Dedifferentiated amniotic fluid mesenchymal stem cell (primary cell): ENCODE measurements at regions not wholly inside any gene's neighbourhood (a gene's known extent, or its start where the extent isn't known, plus 50 kb on each side); places are given as distances from the start of the nearest gene placed in this dataset.
A peak's percentile ranks its signal among the peaks of the same experiment; 100 is the strongest.
"Not testable (repeated sequence)": the region's sequence is repeated elsewhere in the genome, so short reads cannot be mapped to it uniquely, and the experiment has no call there.

Source experiments
- DNase-seq: peaks from one replicate; pipeline ENCODE4 v3.0.0-alpha.2; 2016; ENCODE audit errors: extremely low spot score

GRCh38 chr2:234695981-234696380 is 199.1 kb upstream of the ARL4C start:
- DNase-seq: no peak

- no peak for DNase-seq
Observed at GRCh38 chr2:234694244-234695013, 197.5 kb upstream of the ARL4C start.

GRCh38 chr2:234693681-234694190 is 196.9 kb upstream of the ARL4C start:
- not testable (repeated sequence) for DNase-seq

- DNase-seq: not testable (repeated sequence)
Observed at GRCh38 chr2:234693191-234693590, 196.3 kb upstream of the ARL4C start.

DNA sequence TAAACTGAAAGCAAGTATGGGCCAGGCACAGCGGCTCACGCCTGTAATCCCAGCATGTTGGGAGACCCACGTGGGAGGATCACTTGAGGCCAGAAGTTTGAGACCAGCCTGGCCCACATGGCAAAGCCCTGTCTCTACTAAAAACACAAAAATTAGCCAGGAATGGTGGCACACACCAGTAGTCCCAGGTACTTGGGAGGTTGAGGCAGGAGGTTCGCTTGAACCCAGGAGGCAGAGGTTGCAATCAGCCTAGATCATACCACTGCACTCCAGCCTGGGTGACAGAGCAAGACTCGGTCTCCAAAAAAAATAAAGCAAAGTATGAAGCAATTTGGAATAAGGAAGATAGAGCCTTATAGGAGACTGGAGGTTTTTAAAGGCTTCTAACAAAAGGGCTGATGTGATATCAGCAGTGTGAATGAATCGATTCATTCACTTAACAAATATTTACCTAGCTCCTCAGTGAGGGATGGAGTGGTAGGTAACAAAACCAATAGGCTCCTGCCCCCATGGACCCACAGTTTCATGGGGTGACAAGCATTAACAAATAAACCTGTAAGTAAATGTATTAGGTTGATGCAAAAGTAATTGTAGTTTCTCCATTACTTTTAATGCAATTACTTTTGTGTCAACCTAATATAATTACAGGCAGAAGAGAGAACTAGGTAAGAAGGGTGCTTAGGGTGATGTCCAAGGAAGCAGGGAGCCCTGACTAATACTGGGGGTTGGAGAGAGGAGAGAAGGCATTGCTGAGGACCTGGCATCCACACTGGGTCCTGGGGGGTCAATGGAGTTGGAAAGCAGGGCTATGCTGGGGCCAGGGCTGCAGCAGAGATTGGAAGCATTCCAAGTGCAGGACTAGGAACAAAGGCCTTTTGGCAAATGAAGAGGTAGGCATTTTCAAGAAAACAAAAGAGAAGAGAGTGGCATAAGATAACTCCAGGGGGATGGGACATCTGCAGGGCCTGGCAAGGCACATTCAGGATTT is 195.4 kb upstream of the ARL4C start:
- DNase-seq: no peak

DNA sequence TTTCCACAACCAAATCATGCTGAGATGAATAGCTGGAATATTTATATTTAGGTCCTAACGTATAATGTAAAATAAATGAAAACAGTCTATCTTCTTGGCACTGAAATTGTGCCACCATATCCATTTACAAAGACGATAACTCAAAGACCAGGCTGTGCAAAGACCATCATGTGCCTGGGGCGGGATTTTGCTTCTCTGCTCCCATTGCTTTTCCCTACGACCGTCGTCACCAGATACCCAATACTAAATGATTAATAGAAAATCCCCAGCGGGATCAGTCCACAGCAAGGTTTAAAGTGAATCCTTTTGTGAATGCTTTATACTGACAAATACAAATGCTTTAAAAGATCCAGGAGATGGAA is 194.3 kb upstream of the ARL4C start:
- DNase-seq: no peak

DNA sequence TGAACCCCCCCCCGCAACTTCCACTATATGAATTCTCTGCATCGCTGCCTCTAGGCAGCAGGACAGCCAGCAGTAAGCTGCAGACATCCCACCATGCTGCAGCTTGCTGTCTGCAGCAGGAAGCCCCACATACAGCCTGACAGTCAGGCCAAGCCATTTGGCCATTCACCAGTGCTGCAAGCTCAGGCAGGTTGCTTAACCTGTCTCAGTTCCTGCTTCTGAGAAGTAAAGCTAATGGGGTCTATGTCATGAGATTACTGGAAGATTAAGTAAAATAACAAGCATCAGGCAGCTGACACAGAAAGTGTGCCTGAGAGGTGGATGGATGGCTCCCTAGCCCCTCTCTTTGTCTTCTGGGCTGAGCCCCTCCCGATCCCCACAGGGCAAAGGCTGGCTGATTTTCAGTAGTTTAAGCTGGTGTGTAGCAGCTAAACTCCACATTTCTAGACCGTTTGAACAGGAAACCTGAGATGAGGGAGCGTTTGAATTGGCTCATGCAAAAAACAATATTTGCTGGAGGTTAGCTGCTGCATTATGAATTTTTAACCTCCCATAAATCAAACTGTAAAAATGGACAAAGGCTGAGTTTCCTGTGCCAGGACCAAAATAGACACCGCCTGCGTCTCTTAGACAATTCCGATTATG is 193.8 kb upstream of the ARL4C start:
- DNase-seq: no peak

DNA sequence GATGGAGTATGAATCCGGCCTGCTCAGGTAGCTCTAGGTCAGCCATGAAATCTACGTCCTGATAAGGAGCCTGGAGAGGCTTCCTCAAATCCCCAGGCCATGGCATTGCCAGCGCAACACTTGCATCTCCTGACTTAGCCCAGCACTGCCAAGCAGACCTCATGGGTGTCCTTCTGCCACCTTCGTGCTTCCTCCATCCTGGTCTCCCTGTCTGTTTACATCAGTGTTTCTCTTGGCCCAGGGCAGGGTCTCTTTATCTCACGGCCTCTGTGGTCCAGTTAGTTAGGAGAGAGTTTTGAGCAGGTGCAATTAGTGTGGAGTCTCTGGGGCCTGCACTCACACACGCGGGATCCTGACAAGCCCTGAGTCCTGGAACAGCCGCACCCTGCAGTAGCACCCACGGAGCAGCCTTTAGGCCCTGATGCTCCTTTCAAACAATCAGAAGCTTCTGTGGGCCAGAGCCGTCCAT is 193.1 kb upstream of the ARL4C start:
- no peak for DNase-seq

- DNase-seq: no peak
Observed at GRCh38 chr2:234687718-234688475, 191.0 kb upstream of the ARL4C start.

GRCh38 chr2:234686088-234686890 is 189.4 kb upstream of the ARL4C start:
- no peak for DNase-seq

DNA sequence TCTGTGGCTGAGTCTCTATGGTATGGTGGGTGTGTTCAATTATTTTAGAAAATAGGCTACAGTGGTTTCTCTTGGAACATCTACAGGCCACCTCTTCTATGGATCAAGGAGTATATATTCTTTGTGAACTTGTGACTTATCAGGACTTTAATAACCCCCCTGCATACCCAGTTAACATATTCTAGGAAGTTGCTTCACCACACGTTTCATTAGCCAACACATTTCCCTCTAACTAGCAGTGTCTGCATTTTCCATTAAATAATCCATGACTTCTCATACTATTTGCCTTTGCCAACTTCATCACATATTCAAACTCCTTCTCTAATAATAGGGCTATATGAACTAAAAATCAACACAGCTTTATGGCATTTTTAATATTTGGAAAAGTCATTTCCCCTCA is 187.6 kb upstream of the ARL4C start:
- no peak for DNase-seq

DNA sequence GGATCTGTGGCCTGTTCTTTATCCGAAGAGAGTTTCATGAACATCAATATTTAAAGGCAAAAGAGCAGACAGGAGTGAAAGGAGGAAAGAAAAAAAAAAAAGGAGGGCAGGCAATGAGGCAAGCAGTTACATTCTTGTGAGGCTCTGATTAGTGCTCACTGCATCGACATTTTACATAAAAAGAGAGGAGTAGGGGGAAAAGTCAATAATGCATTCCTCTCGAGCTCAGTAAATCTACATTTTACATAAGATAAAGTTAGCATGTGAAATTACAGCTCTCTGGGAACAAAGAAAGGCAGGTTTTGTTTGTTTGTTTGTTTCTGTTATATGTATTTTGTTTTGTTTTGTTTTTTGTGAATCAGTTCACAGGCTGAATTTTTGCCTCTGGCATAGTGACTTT is 187.1 kb upstream of the ARL4C start:
- DNase-seq: no peak

GRCh38 chr2:234682492-234683228 is 185.8 kb upstream of the ARL4C start:
- no peak for DNase-seq

DNA sequence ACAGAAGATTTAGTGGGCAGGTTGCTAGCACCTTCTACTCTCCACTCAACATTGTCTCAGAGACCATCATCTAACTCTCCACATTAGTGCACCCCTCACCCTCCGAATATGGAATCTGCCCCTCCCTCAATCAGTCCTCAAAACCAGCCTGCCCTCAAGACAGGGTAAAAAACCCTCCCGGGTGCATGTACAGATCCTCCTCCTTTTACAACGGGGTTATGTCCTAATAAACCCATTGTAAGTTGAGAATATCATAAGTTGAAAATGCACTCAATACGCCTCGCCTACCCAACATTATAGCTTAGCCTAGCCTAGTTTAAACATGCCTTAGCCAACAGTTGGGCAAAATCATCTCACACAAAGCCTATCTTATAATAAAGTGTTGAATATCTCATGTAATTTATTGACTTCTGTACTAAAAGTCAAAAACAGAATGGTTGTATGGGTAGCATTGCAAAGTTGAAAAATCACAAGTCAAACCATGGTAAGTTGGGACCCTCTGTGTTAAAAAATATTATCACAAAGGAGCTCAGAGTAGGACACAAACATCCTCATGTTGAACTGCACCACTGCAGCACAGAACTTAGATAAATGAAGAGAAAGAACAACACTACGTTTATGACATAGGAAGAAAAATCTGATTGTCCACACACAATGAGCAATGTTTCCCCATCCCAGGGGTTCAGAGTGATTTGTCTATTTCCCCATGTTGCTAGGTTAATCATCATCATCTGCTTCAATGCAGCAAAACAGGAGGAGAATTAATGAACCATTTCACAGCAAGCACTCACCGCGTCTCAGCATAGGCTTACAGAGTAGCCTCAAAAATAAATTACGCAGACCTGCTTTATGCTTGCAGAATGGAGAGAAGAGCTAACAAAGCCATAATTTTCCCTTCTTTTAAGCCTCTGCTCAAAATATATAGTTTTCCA is 184.1 kb upstream of the ARL4C start:
- no peak for DNase-seq

- DNase-seq: peak; percentile 83
Observed at GRCh38 chr2:234679741-234680687, 183.1 kb upstream of the ARL4C start.

GRCh38 chr2:234679301-234679740 is 182.4 kb upstream of the ARL4C start:
- no peak for DNase-seq

DNA sequence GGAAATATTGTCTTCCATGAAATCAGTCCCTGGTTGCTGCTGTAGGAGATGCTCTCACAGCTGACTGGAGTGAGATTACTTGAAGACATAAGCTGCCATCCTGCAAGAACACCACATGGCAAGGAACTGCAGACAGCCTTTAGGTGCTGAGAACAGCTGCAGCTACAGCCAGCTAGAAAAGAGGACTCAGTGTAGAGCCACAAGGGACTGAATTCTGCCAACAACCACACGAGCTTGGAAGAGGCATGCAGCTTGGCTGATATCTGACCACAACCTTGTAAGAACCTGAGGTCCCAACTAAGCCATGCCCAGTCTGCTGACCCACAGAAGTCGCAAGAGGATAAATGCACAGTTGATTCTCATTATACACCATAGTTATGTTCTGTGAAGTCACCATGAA is 181.8 kb upstream of the ARL4C start:
- DNase-seq: peak; percentile 31
